MM.1S (cell line): ENCODE measurements at regions not wholly inside any gene's neighbourhood (a gene's known extent, or its start where the extent isn't known, plus 50 kb on each side); places are given as distances from the start of the nearest gene placed in this dataset.

Source experiments
- CTCF ChIP-seq: fragments of 300-600 bp; sonication (generic); IDR thresholded peaks from 2 replicates; pipeline ENCODE4 v1.5.1; 2016; ENCODE audit warnings: antibody characterized with exemption, low read length, mixed read lengths
- EZH2 ChIP-seq: fragments of 300-600 bp; sonication (generic); optimal IDR thresholded peaks from 2 replicates; pipeline ENCODE3; 2017; ENCODE audit warnings: low read depth, mild to moderate bottlenecking, antibody characterized with exemption, low read length, mixed read lengths
- EZH2phosphoT487 ChIP-seq: fragments of 300-600 bp; sonication (generic); IDR thresholded peaks from 2 replicates; pipeline ENCODE4 v1.6.1; 2018; ENCODE audit warnings: antibody characterized with exemption, low read length

DNA sequence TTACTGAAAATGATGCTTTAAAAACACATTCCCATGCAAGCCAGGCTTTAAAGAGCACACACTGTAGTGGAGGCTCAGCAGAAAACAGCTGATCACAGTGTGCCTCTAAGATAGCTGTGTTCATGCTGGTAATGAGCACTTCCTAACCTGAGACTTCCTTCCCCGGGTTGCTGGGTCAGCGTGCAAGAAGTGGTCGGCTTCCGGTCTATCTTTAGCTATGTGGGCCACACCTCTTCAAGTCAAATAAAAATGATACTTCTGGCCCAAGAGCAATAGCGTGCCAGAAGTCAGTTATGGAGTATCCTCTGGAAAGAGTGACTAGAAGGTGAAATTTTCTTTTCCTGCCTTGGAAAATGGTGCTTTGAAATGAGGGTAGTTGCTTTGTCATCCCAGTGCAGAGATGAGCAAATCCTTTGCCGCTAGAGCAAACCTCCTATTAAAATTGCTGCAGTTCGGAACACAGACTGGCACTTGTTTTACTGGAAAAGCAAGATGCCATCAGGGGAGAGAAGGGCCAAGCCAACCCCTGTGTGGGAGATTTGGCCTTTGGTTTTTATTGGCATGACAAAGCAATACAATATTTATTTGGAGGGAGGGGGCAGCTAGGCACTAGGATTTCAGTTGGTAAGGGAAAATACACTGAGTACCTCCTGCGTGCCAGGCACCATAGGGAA, 64.2 kb downstream of the ARHGAP35 start:
- TF ChIP-seq CTCF = no peak
- TF ChIP-seq EZH2 = no peak
- TF ChIP-seq EZH2phosphoT487 = no peak
